EH (cell line): ENCODE measurements at regions not wholly inside any gene's neighbourhood (a gene's known extent, or its start where the extent isn't known, plus 50 kb on each side); places are given as distances from the start of the nearest gene placed in this dataset.
"Not testable (repeated sequence)": the region's sequence is repeated elsewhere in the genome, so short reads cannot be mapped to it uniquely, and the experiment has no call there.

Experiments
- DNase-seq: peaks from one replicate; pipeline ENCODE4 v3.0.0-alpha.2; 2015; ENCODE audit warnings: low read depth

GRCh38 chr2:156933645-156934225 lies 323.8 kb upstream of the GALNT5 start:
- DNase-seq: no peak

GRCh38 chr2:156935616-156936015 lies 321.9 kb upstream of the GALNT5 start:
- no peak for DNase-seq

GRCh38 chr2:156937430-156937829 lies 320.1 kb upstream of the GALNT5 start:
- no peak for DNase-seq

- DNase-seq: no peak
Measured at GRCh38 chr2:156944871-156945270, 312.6 kb upstream of the GALNT5 start.

- no peak for DNase-seq
Measured at GRCh38 chr2:156947261-156947660, 310.2 kb upstream of the GALNT5 start.

- no peak for DNase-seq
Measured at GRCh38 chr2:156955701-156956100, 301.8 kb upstream of the GALNT5 start.

GRCh38 chr2:156956161-156956560 lies 301.3 kb upstream of the GALNT5 start:
- DNase-seq: no peak

GRCh38 chr2:156958374-156958773 lies 299.1 kb upstream of the GALNT5 start:
- no peak for DNase-seq

- no peak for DNase-seq
Measured at GRCh38 chr2:156959481-156959880, 298.0 kb upstream of the GALNT5 start.

- DNase-seq: peak; percentile 10
Measured at GRCh38 chr2:156982615-156983014, 274.9 kb upstream of the GALNT5 start.

- no peak for DNase-seq
Measured at GRCh38 chr2:156986339-156986988, 271.0 kb upstream of the GALNT5 start.

- no peak for DNase-seq
Measured at GRCh38 chr2:156999661-157000060, 257.8 kb upstream of the GALNT5 start.

GRCh38 chr2:157004789-157005188 lies 252.7 kb upstream of the GALNT5 start:
- DNase-seq: no peak

GRCh38 chr2:157015015-157015575 lies 242.4 kb upstream of the GALNT5 start:
- DNase-seq: no peak

GRCh38 chr2:157023264-157023663 lies 234.2 kb upstream of the GALNT5 start:
- not testable (repeated sequence) for DNase-seq

GRCh38 chr2:157024129-157024528 lies 233.4 kb upstream of the GALNT5 start:
- DNase-seq: no peak

- DNase-seq: peak; percentile 94
Measured at GRCh38 chr2:157032017-157032416, 225.5 kb upstream of the GALNT5 start.

- peak; percentile 32 for DNase-seq
Measured at GRCh38 chr2:157036726-157037125, 220.8 kb upstream of the GALNT5 start.

- DNase-seq: no peak
Measured at GRCh38 chr2:157043786-157044185, 213.7 kb upstream of the GALNT5 start.

GRCh38 chr2:157046396-157046795 lies 211.1 kb upstream of the GALNT5 start:
- no peak for DNase-seq

- peak; percentile 82 for DNase-seq
Measured at GRCh38 chr2:157052685-157053224, 204.8 kb upstream of the GALNT5 start.

- no peak for DNase-seq
Measured at GRCh38 chr2:157053876-157054275, 203.6 kb upstream of the GALNT5 start.

GRCh38 chr2:157055660-157056199 lies 201.8 kb upstream of the GALNT5 start:
- DNase-seq: peak; percentile 48
